Suprapubic skin (tissue), 4 donors: ENCODE measurements at regions not wholly inside any gene's neighbourhood (a gene's known extent, or its start where the extent isn't known, plus 50 kb on each side); places are given as distances from the start of the nearest gene placed in this dataset.

Source experiments
- POLR2A ChIP-seq, 2 donors: fragments of 450-650 bp; IDR thresholded peaks; one replicate each; pipeline ENCODE4 v1.6.1; 2017; ENCODE audit warnings: antibody characterized with exemption in 2 of 2, mild to moderate bottlenecking in 2 of 2, moderate library complexity in 2 of 2
- POLR2AphosphoS5 ChIP-seq, 3 donors: sonication (generic); formaldehyde crosslinking; IDR thresholded peaks; one replicate each; pipeline ENCODE4 v1.6.1; 2017; ENCODE audit warnings: antibody characterized with exemption in 3 of 3
- TF ChIP-seq, protein P1 (sequence below), 2 donors: fragments of 200-600 bp in 1 of 2; fragments of 450-650 bp in 1 of 2; sonication (generic) in 1 of 2; IDR thresholded peaks; one replicate each; pipeline ENCODE4 v1.5.1; 2016 to 2019; ENCODE audit warnings: antibody characterized with exemption in 2 of 2, mild to moderate bottlenecking in 1 of 2, moderate library complexity in 1 of 2

DNA sequence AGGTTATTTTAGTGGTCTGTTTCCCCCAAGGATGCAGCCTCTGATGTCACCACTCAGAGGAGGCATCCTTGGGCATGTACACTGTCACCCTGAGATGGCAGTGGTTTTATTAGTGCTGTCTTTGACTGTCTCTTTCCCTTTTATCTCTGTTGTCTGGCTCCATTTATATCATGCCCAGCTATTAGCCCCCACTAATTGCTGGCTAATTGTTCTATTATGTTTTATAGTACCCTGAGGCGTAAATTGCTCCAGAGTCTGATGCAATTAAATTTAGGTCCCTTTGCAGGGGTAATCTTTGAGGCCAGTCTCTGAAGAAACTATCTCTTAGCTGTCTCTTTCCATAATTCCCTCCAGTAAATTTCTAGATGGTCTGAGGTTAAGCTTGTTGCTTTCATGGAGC lies 301.0 kb upstream of the KLHL29 start:
- no peak for TF ChIP-seq POLR2A (IDR thresholded peaks at IDR 0.05)
- TF ChIP-seq, protein P1, sequence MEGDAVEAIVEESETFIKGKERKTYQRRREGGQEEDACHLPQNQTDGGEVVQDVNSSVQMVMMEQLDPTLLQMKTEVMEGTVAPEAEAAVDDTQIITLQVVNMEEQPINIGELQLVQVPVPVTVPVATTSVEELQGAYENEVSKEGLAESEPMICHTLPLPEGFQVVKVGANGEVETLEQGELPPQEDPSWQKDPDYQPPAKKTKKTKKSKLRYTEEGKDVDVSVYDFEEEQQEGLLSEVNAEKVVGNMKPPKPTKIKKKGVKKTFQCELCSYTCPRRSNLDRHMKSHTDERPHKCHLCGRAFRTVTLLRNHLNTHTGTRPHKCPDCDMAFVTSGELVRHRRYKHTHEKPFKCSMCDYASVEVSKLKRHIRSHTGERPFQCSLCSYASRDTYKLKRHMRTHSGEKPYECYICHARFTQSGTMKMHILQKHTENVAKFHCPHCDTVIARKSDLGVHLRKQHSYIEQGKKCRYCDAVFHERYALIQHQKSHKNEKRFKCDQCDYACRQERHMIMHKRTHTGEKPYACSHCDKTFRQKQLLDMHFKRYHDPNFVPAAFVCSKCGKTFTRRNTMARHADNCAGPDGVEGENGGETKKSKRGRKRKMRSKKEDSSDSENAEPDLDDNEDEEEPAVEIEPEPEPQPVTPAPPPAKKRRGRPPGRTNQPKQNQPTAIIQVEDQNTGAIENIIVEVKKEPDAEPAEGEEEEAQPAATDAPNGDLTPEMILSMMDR (IDR thresholded peaks at IDR 0.05), result no peak
- TF ChIP-seq POLR2AphosphoS5 (IDR thresholded peaks at IDR 0.05), result no peak
